C4-2B (cell line): ENCODE measurements at regions not wholly inside any gene's neighbourhood (a gene's known extent, or its start where the extent isn't known, plus 50 kb on each side); places are given as distances from the start of the nearest gene placed in this dataset.

Experiments used
- H3K27ac ChIP-seq: fragments of 450-650 bp; 2 replicates; pipeline ENCODE4 v1.5.1; 2017
- CTCF ChIP-seq: fragments of 450-650 bp; conservative IDR thresholded peaks from 2 replicates; pipeline ENCODE4 v1.5.1; 2017; ENCODE audit warnings: mild to moderate bottlenecking
- ZFX ChIP-seq: fragments of 450-650 bp; IDR thresholded peaks from 2 replicates; pipeline ENCODE4 v1.6.1; 2017

GRCh38 chr10:109191823-109192222 lies 731.5 kb downstream of the XPNPEP1 start:
- no peak overlapping the region for H3K27ac ChIP-seq
- TF ChIP-seq CTCF (no peak), ZFX (no peak)

- no peak for TF ChIP-seq CTCF
- no peak for TF ChIP-seq ZFX
- H3K27ac ChIP-seq = no peak overlapping the region
Measured at GRCh38 chr10:109191341-109191740, 732.0 kb downstream of the XPNPEP1 start.

GRCh38 chr10:109187677-109188076 lies 735.6 kb downstream of the XPNPEP1 start:
- TF ChIP-seq CTCF (no peak), ZFX (no peak)

GRCh38 chr10:109183366-109183765 lies 739.9 kb downstream of the XPNPEP1 start:
- no peak overlapping the region for H3K27ac ChIP-seq
- no peak for TF ChIP-seq CTCF
- no peak for TF ChIP-seq ZFX

More at GRCh38 chr10:109187677-109188076, 735.6 kb downstream of the XPNPEP1 start:
- H3K27ac ChIP-seq = no peak overlapping the region

GRCh38 chr10:109178591-109178990 lies 744.7 kb downstream of the XPNPEP1 start:
- H3K27ac ChIP-seq = no peak overlapping the region
- TF ChIP-seq ZFX = no peak
- TF ChIP-seq CTCF = no peak

- no peak overlapping the region for H3K27ac ChIP-seq
- TF ChIP-seq ZFX (no peak), CTCF (no peak)
Measured at GRCh38 chr10:109174526-109174925, 748.8 kb downstream of the XPNPEP1 start.

GRCh38 chr10:109173937-109174336 lies 749.4 kb downstream of the XPNPEP1 start:
- TF ChIP-seq CTCF (no peak), ZFX (no peak)
- H3K27ac ChIP-seq = no peak overlapping the region
